VCaP (cell line): ENCODE measurements at regions not wholly inside any gene's neighbourhood (a gene's known extent, or its start where the extent isn't known, plus 50 kb on each side); places are given as distances from the start of the nearest gene placed in this dataset.

Experiments used
- H3K27ac ChIP-seq: fragments of 450-650 bp; 2 replicates; pipeline ENCODE4 v1.5.1; 2017
- TF ChIP-seq, protein P1 (sequence below): fragments of 450-650 bp; conservative IDR thresholded peaks from 2 replicates; pipeline ENCODE4 v1.5.1; 2017; ENCODE audit warnings: mild to moderate bottlenecking, moderate library complexity

DNA sequence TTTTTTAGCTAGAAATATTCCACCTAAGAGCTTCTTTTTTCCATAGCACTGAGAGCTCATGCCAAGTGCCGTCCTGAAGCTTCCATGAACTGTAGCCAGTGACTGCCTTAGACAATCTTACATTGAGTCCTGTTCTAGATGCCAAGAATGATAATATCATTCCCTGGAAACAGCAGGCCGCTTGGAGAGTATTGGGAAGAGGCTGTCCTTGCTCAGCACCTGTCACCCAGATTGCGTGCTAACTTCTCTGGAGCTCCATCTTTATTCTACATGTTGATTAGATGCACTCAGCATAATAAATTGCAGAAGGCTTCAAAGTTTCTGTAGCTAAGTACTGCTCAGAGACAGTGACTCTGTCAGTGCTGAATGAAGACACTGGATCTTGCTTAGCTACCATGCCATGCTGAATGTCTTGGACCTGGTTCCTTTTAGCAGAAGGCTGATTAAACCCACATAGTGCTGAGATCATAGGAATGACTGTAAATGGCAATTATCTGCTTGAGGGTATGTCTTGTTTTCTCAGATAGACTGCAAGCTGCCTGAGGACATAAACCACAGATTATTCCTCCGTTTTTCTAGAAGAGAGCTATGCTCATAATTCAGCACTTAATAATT is 83.1 kb upstream of the IRF2BP2 start:
- TF ChIP-seq, protein P1, sequence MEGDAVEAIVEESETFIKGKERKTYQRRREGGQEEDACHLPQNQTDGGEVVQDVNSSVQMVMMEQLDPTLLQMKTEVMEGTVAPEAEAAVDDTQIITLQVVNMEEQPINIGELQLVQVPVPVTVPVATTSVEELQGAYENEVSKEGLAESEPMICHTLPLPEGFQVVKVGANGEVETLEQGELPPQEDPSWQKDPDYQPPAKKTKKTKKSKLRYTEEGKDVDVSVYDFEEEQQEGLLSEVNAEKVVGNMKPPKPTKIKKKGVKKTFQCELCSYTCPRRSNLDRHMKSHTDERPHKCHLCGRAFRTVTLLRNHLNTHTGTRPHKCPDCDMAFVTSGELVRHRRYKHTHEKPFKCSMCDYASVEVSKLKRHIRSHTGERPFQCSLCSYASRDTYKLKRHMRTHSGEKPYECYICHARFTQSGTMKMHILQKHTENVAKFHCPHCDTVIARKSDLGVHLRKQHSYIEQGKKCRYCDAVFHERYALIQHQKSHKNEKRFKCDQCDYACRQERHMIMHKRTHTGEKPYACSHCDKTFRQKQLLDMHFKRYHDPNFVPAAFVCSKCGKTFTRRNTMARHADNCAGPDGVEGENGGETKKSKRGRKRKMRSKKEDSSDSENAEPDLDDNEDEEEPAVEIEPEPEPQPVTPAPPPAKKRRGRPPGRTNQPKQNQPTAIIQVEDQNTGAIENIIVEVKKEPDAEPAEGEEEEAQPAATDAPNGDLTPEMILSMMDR, result no peak
- H3K27ac ChIP-seq, result no peak overlapping the region

DNA sequence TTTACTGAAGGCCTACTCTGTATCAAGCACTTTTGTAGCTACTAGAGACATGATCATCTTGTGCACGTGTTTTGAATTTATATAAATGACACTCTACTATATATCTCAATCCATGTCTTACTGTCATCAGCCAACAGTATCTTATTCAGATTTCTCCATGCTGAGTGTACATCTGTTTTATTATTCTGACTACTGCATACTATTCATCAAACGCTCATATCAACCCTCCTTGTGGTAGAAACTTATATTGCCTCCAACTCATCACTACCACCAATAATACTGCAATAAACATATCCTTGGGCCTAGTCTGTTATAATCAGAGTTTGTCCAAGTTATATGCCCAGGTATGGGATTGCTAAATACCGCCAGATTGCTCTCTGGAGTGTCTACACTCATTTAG is 81.6 kb upstream of the IRF2BP2 start:
- TF ChIP-seq, protein P1, result 0 out of 2 replicates have a peak, but pooled peaks have one; percentile 10
- H3K27ac ChIP-seq, result no peak overlapping the region

DNA sequence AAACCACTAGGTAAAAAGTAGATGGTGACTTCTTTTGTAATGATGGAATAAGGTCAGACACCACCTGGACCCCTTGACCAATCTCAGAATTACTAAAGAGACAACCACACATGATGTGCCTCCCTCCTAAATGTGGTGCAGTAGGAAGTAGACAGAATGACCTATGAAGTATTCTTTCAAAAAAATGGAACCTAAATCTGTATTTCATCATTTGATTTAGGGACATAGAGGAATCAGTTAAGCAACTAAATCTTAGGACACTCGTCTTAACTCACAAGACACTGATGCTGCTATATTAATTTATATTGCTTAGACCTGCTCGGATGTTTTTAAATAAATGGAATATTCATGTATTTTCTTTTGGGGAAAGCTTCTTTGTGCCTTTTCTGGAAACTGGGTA is 80.9 kb upstream of the IRF2BP2 start:
- H3K27ac ChIP-seq, result no peak overlapping the region
- TF ChIP-seq, protein P1, result no peak

DNA sequence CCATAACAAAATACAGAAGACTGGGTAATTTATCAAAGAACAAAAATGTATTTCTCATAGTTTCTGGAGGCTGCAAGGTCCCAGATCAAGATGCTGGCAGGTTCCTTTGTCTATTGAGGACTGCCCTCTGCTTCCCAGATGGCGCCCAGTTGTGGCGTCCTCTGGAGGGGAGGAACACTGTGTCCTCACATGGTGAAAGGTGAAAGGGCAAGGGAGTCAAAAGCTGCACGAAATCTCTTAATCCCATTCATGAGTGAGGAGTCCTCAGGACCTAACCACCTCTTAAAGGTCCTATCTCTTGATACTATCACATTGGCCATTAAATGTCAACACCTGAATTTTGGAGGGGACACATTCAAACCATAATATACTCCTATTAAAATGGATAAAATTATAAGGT is 79.3 kb upstream of the IRF2BP2 start:
- H3K27ac ChIP-seq, result no peak overlapping the region
- TF ChIP-seq, protein P1, result no peak

DNA sequence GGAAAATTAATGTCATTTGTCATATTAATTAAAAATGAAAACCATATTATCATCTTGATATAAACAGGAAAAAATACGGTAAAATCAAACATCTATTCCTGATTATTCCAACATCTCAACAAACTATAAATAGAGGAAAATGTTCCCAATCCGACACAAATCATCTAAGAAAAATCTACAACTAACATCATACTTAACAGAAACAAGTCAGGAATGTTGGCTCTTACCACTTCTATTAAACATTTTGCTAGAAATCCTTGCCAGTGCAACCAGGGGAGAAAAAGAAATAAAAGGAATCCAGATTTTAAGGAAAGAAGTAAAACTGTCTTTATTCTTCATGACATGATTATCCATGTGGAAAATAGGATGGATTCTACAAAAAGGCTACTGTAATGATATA is 77.0 kb upstream of the IRF2BP2 start:
- no peak overlapping the region for H3K27ac ChIP-seq
- TF ChIP-seq, protein P1, result no peak

GRCh38 chr1:234686035-234686434 is 76.1 kb upstream of the IRF2BP2 start:
- TF ChIP-seq, protein P1, result no peak
- H3K27ac ChIP-seq, result no peak overlapping the region

GRCh38 chr1:234684856-234685255 is 74.9 kb upstream of the IRF2BP2 start:
- no peak overlapping the region for H3K27ac ChIP-seq
- TF ChIP-seq, protein P1, result no peak
